ENCODE measurements at regions not wholly inside any gene's neighbourhood (a gene's known extent, or its start where the extent isn't known, plus 50 kb on each side); places are given as distances from the start of the nearest gene placed in this dataset.

DNA sequence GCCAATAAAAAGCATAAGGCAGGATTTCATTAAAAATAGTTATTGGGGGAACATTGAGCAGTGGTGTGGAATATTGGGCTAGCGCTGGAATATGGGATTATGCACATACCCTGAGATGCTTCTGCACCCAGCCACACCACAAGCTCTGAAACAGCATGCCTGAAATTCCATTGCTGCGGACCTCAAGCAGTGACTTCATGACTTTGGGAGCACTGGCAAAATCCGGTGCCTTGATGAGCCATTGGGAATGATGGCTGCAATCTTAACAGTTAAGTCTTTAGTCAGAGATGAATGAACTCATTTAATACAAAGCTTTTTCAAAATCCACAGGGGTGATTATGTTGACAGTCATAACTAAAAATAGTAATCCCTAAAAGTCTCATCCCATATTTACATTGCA is 274.7 kb upstream of the MTPN start:
- H3K9me3 ChIP-seq (ENCODE audit: insufficient read depth, low read depth, low read length) = no peaks in the 10 kb centered on the region
- H3K9ac ChIP-seq (ENCODE audit: low read depth, low read length, poor library complexity, severe bottlenecking) = no peak overlapping the region
- H3K4me2 ChIP-seq (ENCODE audit: low read depth, low read length, poor library complexity, severe bottlenecking) = no peak overlapping the region
- H3K27me3 ChIP-seq (ENCODE audit: insufficient read depth, low read length, poor library complexity, severe bottlenecking) = no peaks in the 10 kb centered on the region
- H3K36me3 ChIP-seq (ENCODE audit: insufficient read depth, low read length) = no peaks in the 10 kb centered on the region
- no peak for TF ChIP-seq EZH2phosphoT487 (IDR thresholded peaks at IDR 0.05; ENCODE audit: borderline replicate concordance)
- TF ChIP-seq, protein P1, sequence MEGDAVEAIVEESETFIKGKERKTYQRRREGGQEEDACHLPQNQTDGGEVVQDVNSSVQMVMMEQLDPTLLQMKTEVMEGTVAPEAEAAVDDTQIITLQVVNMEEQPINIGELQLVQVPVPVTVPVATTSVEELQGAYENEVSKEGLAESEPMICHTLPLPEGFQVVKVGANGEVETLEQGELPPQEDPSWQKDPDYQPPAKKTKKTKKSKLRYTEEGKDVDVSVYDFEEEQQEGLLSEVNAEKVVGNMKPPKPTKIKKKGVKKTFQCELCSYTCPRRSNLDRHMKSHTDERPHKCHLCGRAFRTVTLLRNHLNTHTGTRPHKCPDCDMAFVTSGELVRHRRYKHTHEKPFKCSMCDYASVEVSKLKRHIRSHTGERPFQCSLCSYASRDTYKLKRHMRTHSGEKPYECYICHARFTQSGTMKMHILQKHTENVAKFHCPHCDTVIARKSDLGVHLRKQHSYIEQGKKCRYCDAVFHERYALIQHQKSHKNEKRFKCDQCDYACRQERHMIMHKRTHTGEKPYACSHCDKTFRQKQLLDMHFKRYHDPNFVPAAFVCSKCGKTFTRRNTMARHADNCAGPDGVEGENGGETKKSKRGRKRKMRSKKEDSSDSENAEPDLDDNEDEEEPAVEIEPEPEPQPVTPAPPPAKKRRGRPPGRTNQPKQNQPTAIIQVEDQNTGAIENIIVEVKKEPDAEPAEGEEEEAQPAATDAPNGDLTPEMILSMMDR (conservative IDR thresholded peaks at IDR 0.05; ENCODE audit: low read length) = no peak
- no peaks in the 10 kb centered on the region for H4K20me1 ChIP-seq (ENCODE audit: insufficient read depth, low read length, poor library complexity, severe bottlenecking)
- H3K9me2 ChIP-seq (replicated peaks; ENCODE audit: low read depth, low read length) = no peaks in the 10 kb centered on the region
- H3F3A ChIP-seq (ENCODE audit: low read depth) = no peaks in the 10 kb centered on the region
- H2AFZ ChIP-seq (ENCODE audit: low read length) = no peak overlapping the region
- no peaks in the 10 kb centered on the region for H3K79me2 ChIP-seq (ENCODE audit: insufficient read depth, low read length)
- H3K4me1 ChIP-seq (ENCODE audit: insufficient read depth, low read length, poor library complexity, severe bottlenecking) = no peaks in the 10 kb centered on the region
- no peak overlapping the region for H3K4me3 ChIP-seq (ENCODE audit: low read length, poor library complexity, severe bottlenecking)

- Histone ChIP-seq H3K79me2 (ENCODE audit: insufficient read depth, low read length) (no peaks in the 10 kb centered on the region), H3K9me2 (replicated peaks; ENCODE audit: low read depth, low read length) (no peaks in the 10 kb centered on the region), H3K4me3 (ENCODE audit: low read length, poor library complexity, severe bottlenecking) (no peak overlapping the region), H3K36me3 (ENCODE audit: insufficient read depth, low read length) (no peaks in the 10 kb centered on the region), H3K9me3 (ENCODE audit: insufficient read depth, low read depth, low read length) (no peaks in the 10 kb centered on the region), H3K9ac (ENCODE audit: low read depth, low read length, poor library complexity, severe bottlenecking) (no peak overlapping the region), H4K20me1 (ENCODE audit: insufficient read depth, low read length, poor library complexity, severe bottlenecking) (no peaks in the 10 kb centered on the region), H3K4me1 (ENCODE audit: insufficient read depth, low read length, poor library complexity, severe bottlenecking) (no peaks in the 10 kb centered on the region), H3K27me3 (ENCODE audit: insufficient read depth, low read length, poor library complexity, severe bottlenecking) (no peaks in the 10 kb centered on the region), H3K4me2 (ENCODE audit: low read depth, low read length, poor library complexity, severe bottlenecking) (no peak overlapping the region), H2AFZ (ENCODE audit: low read length) (no peak overlapping the region), H3F3A (ENCODE audit: low read depth) (no peaks in the 10 kb centered on the region)
- no peak for TF ChIP-seq EZH2phosphoT487 (IDR thresholded peaks at IDR 0.05; ENCODE audit: borderline replicate concordance)
- TF ChIP-seq, protein P1 (conservative IDR thresholded peaks at IDR 0.05; ENCODE audit: low read length) = no peak
Observed at GRCh38 chr7:136247211-136247610, 270.1 kb upstream of the MTPN start.

- H3K27me3 ChIP-seq (ENCODE audit: insufficient read depth, low read length, poor library complexity, severe bottlenecking) = no peaks in the 10 kb centered on the region
Observed at GRCh38 chr7:136245327-136246004, 268.3 kb upstream of the MTPN start.

More at GRCh38 chr7:136245327-136246004, 268.3 kb upstream of the MTPN start:
- H4K20me1 ChIP-seq (ENCODE audit: insufficient read depth, low read length, poor library complexity, severe bottlenecking) = no peaks in the 10 kb centered on the region
- H2AFZ ChIP-seq (ENCODE audit: low read length) = no peak overlapping the region
- no peaks in the 10 kb centered on the region for H3K79me2 ChIP-seq (ENCODE audit: insufficient read depth, low read length)
- TF ChIP-seq, protein P1 (conservative IDR thresholded peaks at IDR 0.05; ENCODE audit: low read length) = no peak
- no peak for TF ChIP-seq EZH2phosphoT487 (IDR thresholded peaks at IDR 0.05; ENCODE audit: borderline replicate concordance)
- no peak overlapping the region for H3K4me3 ChIP-seq (ENCODE audit: low read length, poor library complexity, severe bottlenecking)
- no peak overlapping the region for H3K9ac ChIP-seq (ENCODE audit: low read depth, low read length, poor library complexity, severe bottlenecking)
- no peaks in the 10 kb centered on the region for H3K4me1 ChIP-seq (ENCODE audit: insufficient read depth, low read length, poor library complexity, severe bottlenecking)
- no peaks in the 10 kb centered on the region for H3F3A ChIP-seq (ENCODE audit: low read depth)
- no peaks in the 10 kb centered on the region for H3K9me3 ChIP-seq (ENCODE audit: insufficient read depth, low read depth, low read length)
- H3K4me2 ChIP-seq (ENCODE audit: low read depth, low read length, poor library complexity, severe bottlenecking) = no peak overlapping the region
- no peaks in the 10 kb centered on the region for H3K36me3 ChIP-seq (ENCODE audit: insufficient read depth, low read length)
- H3K9me2 ChIP-seq (replicated peaks; ENCODE audit: low read depth, low read length) = no peaks in the 10 kb centered on the region

Measured in Loucy (cell line).